Astrocyte of the spinal cord (primary cell): ENCODE measurements at regions not wholly inside any gene's neighbourhood (a gene's known extent, or its start where the extent isn't known, plus 50 kb on each side); places are given as distances from the start of the nearest gene placed in this dataset.

Source experiments
- DNase-seq: peaks from one replicate; pipeline ENCODE4 v3.0.0; 2011; ENCODE audit warnings: low read depth, low spot score
- H3K4me3 ChIP-seq: 2 replicates; pipeline ENCODE4 v1.5.1; 2011; ENCODE audit warnings: low read depth, mild to moderate bottlenecking, low read length, moderate library complexity
- in situ Hi-C: cut with HindIII; loops from 2 replicates; pipeline ENCODE4 v1.10.0; 2017; ENCODE audit warnings: low sequenced_read_pairs
- TF ChIP-seq, protein P1 (sequence below): IDR thresholded peaks from 2 replicates; pipeline ENCODE4 v1.5.1; 2012; ENCODE audit warnings: low read depth, mild to moderate bottlenecking, low read length, inconsistent platforms

DNA sequence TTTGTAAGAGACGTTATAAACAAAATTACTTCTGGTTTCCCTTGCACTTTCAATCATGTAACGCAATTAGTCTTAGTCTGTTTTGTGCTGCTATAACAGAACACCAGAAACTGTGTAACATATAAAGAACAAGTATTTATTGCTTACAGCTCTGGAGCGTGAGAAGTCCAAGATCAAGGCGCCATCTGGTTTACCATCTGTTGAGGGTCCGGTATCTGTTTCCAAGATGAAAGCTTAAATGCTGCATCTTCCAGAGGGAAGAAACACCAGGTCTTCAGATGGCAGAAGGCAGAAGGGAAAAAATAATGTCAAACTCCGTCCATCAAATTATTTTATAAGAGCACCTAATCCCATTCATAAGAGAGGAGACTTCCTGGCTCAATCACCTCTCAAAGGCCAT, 474.1 kb downstream of the PDGFC start:
- in situ Hi-C loops = no loop called here
- no peak overlapping the region for H3K4me3 ChIP-seq
- TF ChIP-seq, protein P1, sequence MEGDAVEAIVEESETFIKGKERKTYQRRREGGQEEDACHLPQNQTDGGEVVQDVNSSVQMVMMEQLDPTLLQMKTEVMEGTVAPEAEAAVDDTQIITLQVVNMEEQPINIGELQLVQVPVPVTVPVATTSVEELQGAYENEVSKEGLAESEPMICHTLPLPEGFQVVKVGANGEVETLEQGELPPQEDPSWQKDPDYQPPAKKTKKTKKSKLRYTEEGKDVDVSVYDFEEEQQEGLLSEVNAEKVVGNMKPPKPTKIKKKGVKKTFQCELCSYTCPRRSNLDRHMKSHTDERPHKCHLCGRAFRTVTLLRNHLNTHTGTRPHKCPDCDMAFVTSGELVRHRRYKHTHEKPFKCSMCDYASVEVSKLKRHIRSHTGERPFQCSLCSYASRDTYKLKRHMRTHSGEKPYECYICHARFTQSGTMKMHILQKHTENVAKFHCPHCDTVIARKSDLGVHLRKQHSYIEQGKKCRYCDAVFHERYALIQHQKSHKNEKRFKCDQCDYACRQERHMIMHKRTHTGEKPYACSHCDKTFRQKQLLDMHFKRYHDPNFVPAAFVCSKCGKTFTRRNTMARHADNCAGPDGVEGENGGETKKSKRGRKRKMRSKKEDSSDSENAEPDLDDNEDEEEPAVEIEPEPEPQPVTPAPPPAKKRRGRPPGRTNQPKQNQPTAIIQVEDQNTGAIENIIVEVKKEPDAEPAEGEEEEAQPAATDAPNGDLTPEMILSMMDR = no peak
- DNase-seq = no peak

- DNase-seq = peak; percentile 76
- TF ChIP-seq, protein P1 = no peak
- no peak overlapping the region for H3K4me3 ChIP-seq
- in situ Hi-C loops = no loop called here
Measured at GRCh38 chr4:156496797-156497196, 474.8 kb downstream of the PDGFC start.

GRCh38 chr4:156495836-156496235, 475.8 kb downstream of the PDGFC start:
- DNase-seq = no peak
- TF ChIP-seq, protein P1 = no peak
- in situ Hi-C loops = no loop called here
- no peak overlapping the region for H3K4me3 ChIP-seq

DNA sequence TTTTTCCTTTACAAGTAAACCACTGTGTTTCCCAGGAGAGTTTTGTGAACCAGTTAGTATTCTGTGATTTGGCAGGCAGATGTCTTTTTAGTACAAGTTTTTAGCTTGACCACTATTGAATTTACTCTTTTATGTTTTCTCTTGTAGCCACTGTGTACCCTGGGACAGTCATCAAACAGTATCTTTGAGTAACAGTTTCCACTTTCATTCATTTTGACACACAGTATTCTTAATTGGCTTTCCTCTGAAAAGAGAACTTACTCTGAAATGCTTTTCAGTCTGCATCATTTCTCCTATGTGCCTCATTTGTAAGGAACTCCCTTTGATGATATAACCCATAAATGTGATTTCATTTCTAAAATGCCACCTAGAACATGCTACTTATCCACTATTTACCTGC, 476.5 kb downstream of the PDGFC start:
- in situ Hi-C loops = no loop called here
- TF ChIP-seq, protein P1 = no peak
- no peak overlapping the region for H3K4me3 ChIP-seq
- peak; percentile 19 for DNase-seq

GRCh38 chr4:156493858-156494257, 477.7 kb downstream of the PDGFC start:
- no peak for DNase-seq
- in situ Hi-C loops = no loop called here
- TF ChIP-seq, protein P1 = no peak
- H3K4me3 ChIP-seq = no peak overlapping the region

GRCh38 chr4:156487107-156487506, 484.5 kb downstream of the PDGFC start:
- TF ChIP-seq, protein P1 = no peak
- in situ Hi-C loops = no loop called here
- H3K4me3 ChIP-seq = no peak overlapping the region
- no peak for DNase-seq

- no peak overlapping the region for H3K4me3 ChIP-seq
- TF ChIP-seq, protein P1 = no peak
- DNase-seq = no peak
- in situ Hi-C loops = no loop called here
Measured at GRCh38 chr4:156481845-156482244, 489.8 kb downstream of the PDGFC start.
